Tibial nerve (tissue), 3 donors: ENCODE measurements at regions not wholly inside any gene's neighbourhood (a gene's known extent, or its start where the extent isn't known, plus 50 kb on each side); places are given as distances from the start of the nearest gene placed in this dataset.

Experiments
- CTCF ChIP-seq, 5 experiments: fragments of 200-600 bp in 3 of 5; fragments of 450-650 bp in 2 of 5; sonication (generic) in 3 of 5; IDR thresholded peaks; one replicate each; pipeline ENCODE4 v1.5.1; 2016 to 2019; ENCODE audit warnings: antibody characterized with exemption in 5 of 5, mild to moderate bottlenecking in 3 of 5, moderate library complexity in 2 of 5
- POLR2A ChIP-seq, 2 donors: fragments of 450-650 bp; IDR thresholded peaks; one replicate each; pipeline ENCODE4 v1.6.1; 2017; ENCODE audit warnings: antibody characterized with exemption in 2 of 2, mild to moderate bottlenecking in 2 of 2, moderate library complexity in 2 of 2

DNA sequence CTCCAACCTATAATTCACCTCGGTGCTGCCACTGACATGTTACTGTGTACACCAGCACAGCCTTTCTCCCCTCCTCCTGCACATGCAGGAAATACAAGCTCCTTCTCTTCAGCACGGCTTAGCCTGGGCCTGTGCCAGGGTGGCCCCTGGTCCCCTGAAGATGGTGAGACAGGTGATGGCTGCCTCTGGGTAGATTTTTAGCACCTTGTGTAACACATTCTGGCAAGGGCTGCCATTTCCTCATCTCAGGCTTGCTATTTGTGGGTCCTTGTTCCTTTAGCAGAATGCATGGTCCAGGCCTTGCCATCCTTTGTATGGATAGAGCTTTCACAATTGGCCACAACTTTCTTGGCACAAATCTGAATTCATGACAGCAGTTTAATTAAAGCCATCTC is 151.3 kb downstream of the CDC5L start:
- no peak for TF ChIP-seq CTCF (IDR thresholded peaks at IDR 0.05)
- TF ChIP-seq POLR2A (IDR thresholded peaks at IDR 0.05), result no peak
